ENCODE measurements at regions not wholly inside any gene's neighbourhood (a gene's known extent, or its start where the extent isn't known, plus 50 kb on each side); places are given as distances from the start of the nearest gene placed in this dataset.

DNA sequence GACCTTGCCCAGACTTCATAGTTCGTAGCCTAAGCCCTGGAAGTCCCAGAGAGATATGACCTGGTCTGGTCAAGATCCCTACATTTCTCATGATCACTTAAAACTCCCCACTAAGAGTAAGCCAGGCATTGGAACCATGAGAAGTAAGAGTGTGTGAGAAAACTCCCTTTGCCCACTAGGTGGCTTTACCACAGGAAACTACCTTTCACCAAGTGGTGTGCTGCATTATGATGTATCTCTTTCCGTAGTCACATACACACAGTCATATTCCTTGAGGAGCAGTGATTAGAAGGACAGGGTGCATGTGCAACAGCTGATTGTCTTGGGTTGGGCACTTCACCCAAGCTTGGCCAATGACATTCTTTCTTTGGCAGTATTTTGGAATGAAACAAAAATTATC is 639.3 kb downstream of the KCNJ2 start:
- no peak overlapping the region for H3K4ac ChIP-seq (replicated peaks; ENCODE audit: insufficient read length, low read depth, low read length)
- H2BK120ac ChIP-seq (replicated peaks; ENCODE audit: low read depth, low read length), result no peak overlapping the region
- peak; percentile 65 for FAIRE-seq
- H2BK12ac ChIP-seq (ENCODE audit: low read depth, low read length), result no peak overlapping the region
- no peak overlapping the region for H2AFZ ChIP-seq (ENCODE audit: low read length)
- H2BK15ac ChIP-seq (ENCODE audit: low read length), result no peak overlapping the region
- H3K9me3 ChIP-seq (ENCODE audit: insufficient read depth in 2 of 2, low read depth in 1 of 2, low read length in 1 of 2), result no peaks in the 10 kb centered on the region
- no peaks in the 10 kb centered on the region for H3K23me2 ChIP-seq (ENCODE audit: low read depth, low read length)
- no peak overlapping the region for H4K91ac ChIP-seq (replicated peaks; ENCODE audit: insufficient read length, low read length)
- no peak for DNase-seq (ENCODE audit: low read depth in 1 of 2, low spot score in 2 of 2)
- POLR2A ChIA-PET (ENCODE audit: partially characterized antibody), result no interaction called here
- H3K4me2 ChIP-seq (ENCODE audit: insufficient read depth in 1 of 2, low read depth in 2 of 2, low read length in 2 of 2), result no peak overlapping the region
- H3K18ac ChIP-seq (ENCODE audit: extremely low read depth, low read length), result no peak overlapping the region
- no peak overlapping the region for H3K4me3 ChIP-seq (ENCODE audit: extremely low read depth in 1 of 4, insufficient read depth in 2 of 4, low read depth in 3 of 4, low read length in 4 of 4)
- 83% methylated on average over 2 of the region's 2 CpGs; no CpG with 5 or more reads in 1 of the 2 experiments for WGBS, 2 experiments (ENCODE audit: extremely low coverage in 1 of 2, insufficient coverage in 1 of 2, insufficient read length in 1 of 2, insufficient replicate concordance in 2 of 2, low coverage in 1 of 2, low lambda C conversion rate in 2 of 2, missing lambda C conversion rate in 1 of 2)
- no peak for TF ChIP-seq SP1 (IDR thresholded peaks at IDR 0.05; ENCODE audit: low read depth, low read length)
- no peak for TF ChIP-seq SIX5 (IDR thresholded peaks at IDR 0.05; ENCODE audit: low read depth, low read length)
- no peak for TF ChIP-seq EZH2 (IDR thresholded peaks at IDR 0.05; ENCODE audit: low read depth, low read length, severe bottlenecking)
- TF ChIP-seq SP4 (IDR thresholded peaks at IDR 0.05; ENCODE audit: low read length), result no peak
- no peak for TF ChIP-seq FOSL1 (IDR thresholded peaks at IDR 0.05; ENCODE audit: insufficient read depth, low read depth, low read length)
- no peak for TF ChIP-seq SIRT6 (IDR thresholded peaks at IDR 0.05; ENCODE audit: low read length)
- TF ChIP-seq, protein P1, sequence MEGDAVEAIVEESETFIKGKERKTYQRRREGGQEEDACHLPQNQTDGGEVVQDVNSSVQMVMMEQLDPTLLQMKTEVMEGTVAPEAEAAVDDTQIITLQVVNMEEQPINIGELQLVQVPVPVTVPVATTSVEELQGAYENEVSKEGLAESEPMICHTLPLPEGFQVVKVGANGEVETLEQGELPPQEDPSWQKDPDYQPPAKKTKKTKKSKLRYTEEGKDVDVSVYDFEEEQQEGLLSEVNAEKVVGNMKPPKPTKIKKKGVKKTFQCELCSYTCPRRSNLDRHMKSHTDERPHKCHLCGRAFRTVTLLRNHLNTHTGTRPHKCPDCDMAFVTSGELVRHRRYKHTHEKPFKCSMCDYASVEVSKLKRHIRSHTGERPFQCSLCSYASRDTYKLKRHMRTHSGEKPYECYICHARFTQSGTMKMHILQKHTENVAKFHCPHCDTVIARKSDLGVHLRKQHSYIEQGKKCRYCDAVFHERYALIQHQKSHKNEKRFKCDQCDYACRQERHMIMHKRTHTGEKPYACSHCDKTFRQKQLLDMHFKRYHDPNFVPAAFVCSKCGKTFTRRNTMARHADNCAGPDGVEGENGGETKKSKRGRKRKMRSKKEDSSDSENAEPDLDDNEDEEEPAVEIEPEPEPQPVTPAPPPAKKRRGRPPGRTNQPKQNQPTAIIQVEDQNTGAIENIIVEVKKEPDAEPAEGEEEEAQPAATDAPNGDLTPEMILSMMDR (IDR thresholded peaks at IDR 0.05; ENCODE audit: control extremely low read depth in 1 of 3, insufficient read depth in 1 of 3, low read depth in 1 of 3, low read length in 3 of 3), result peak in 2 of 3 experiments; percentile 38 to 73; a peak in 3 of 4 replicates
- peak; percentile 46 to 52 for TF ChIP-seq RAD21 (IDR thresholded peaks at IDR 0.05 in 1 of 2, conservative IDR thresholded peaks at IDR 0.05 in 1 of 2; ENCODE audit: low read depth in 2 of 2, low read length in 2 of 2)
- H3K14ac ChIP-seq (ENCODE audit: insufficient read length), result no peak overlapping the region
- no peak overlapping the region for H2BK20ac ChIP-seq (ENCODE audit: low read length)
- CTCF ChIA-PET (ENCODE audit: partially characterized antibody), result interaction anchor here (0.6 to 3.2 kb wide), 16 partner anchors 9 to 587 kb away, joined by 3 to 21 read pairs (median 3); no protein-coding TSS in a partner anchor
- H3K23ac ChIP-seq (ENCODE audit: insufficient read length), result no peak overlapping the region
- no peaks in the 10 kb centered on the region for H3K4me1 ChIP-seq (replicated peaks in 1 of 4; ENCODE audit: control insufficient read depth in 3 of 4, insufficient read depth in 4 of 4, low read length in 3 of 4)
- H2AK5ac ChIP-seq (ENCODE audit: low read depth, low read length), result no peak overlapping the region
- H3K36me3 ChIP-seq (ENCODE audit: control insufficient read depth in 2 of 4, insufficient read depth in 4 of 4, low read length in 3 of 4), result no peaks in the 10 kb centered on the region
- H4K8ac ChIP-seq (ENCODE audit: extremely low read depth, insufficient read depth, low read length), result no peak overlapping the region
- no peak overlapping the region; a peak in 1 of 7 replicates for H3K9ac ChIP-seq (replicated peaks in 1 of 4; ENCODE audit: extremely low read depth in 1 of 4, low read depth in 3 of 4, low read length in 3 of 4)
- no peaks in the 10 kb centered on the region for H3K79me2 ChIP-seq (ENCODE audit: control insufficient read depth in 1 of 2, insufficient read depth in 2 of 2, low read length in 2 of 2)
- H3K27ac ChIP-seq (ENCODE audit: low read depth, low read length), result no peak overlapping the region
- no peak overlapping the region for H4K5ac ChIP-seq (ENCODE audit: insufficient read length, low read depth, low read length)
- H2BK5ac ChIP-seq (ENCODE audit: low read depth, low read length), result no peak overlapping the region
- H4K20me1 ChIP-seq (replicated peaks in 1 of 2; ENCODE audit: control insufficient read depth in 1 of 2, insufficient read depth in 2 of 2, low read length in 2 of 2), result no peaks in the 10 kb centered on the region
- H3K56ac ChIP-seq (replicated peaks; ENCODE audit: insufficient read length, low read depth, low read length), result no peak overlapping the region
- H3K27me3 ChIP-seq (replicated peaks in 1 of 4; ENCODE audit: control insufficient read depth in 3 of 4, extremely low read depth in 1 of 4, insufficient read depth in 3 of 4, low read length in 3 of 4), result no peaks in the 10 kb centered on the region
- no peaks in the 10 kb centered on the region for H3K79me1 ChIP-seq (ENCODE audit: low read depth, low read length)
